ENCODE measurements at regions not wholly inside any gene's neighbourhood (a gene's known extent, or its start where the extent isn't known, plus 50 kb on each side); places are given as distances from the start of the nearest gene placed in this dataset.

DNA sequence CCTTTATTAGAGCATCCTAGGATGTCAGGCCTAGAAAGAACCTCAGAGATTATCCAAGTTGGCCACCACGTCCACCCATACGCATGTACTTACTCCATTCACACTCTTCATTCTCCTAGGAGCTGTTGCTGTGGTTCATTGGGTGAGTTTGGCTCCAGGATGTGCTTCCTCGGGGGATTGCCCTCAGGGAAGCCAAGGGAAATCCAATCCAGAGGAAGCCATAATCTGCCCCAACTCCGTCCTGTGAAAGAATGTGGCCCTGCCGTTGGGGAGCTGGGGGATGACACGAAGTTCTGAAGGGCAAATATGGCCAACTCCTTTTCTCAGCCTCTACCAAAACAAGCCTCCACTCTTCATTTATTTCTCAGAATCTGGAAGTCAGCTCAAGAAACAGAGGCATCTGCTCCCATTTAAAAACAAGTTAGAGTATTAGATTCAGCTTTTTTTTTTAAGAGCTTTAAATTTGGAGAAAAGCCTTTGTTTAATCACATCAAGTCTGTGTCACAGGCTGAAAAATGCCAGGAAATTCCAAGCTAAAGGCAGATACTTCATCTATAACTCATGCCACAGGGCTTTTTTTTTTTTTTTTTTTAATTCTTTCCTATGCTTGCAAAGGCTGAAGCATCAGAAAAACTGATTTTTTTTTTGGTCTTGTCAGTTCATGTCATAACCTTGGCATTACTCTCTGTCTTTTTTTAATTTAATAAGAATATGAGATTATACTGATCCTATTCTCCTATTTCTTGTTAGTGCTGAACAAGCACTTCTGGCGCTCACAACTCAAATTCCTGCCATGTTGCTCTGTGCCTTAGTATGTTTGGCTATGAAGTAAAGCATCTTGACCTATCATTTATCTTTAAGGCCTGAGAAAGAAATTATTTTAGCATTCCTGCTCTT lies 480.9 kb upstream of the MARCKS start:
- H3K4me1 ChIP-seq (ENCODE audit: insufficient read depth, low read length, severe bottlenecking) = no peaks in the 10 kb centered on the region
- H3K79me2 ChIP-seq (ENCODE audit: insufficient read depth, low read length) = no peaks in the 10 kb centered on the region
- H3K27ac ChIP-seq (ENCODE audit: low read depth, low read length, poor library complexity, severe bottlenecking) = no peak overlapping the region
- H3K27me3 ChIP-seq (ENCODE audit: insufficient read depth, low read length) = no peaks in the 10 kb centered on the region
- no peak overlapping the region for H3K4me3 ChIP-seq (ENCODE audit: low read depth, low read length, poor library complexity, severe bottlenecking)
- H2AFZ ChIP-seq (ENCODE audit: low read length) = no peak overlapping the region
- no peaks in the 10 kb centered on the region for H3F3A ChIP-seq (ENCODE audit: insufficient read depth, low read length)
- no peaks in the 10 kb centered on the region for H4K20me1 ChIP-seq (ENCODE audit: insufficient read depth, low read length)
- TF ChIP-seq, protein P1, sequence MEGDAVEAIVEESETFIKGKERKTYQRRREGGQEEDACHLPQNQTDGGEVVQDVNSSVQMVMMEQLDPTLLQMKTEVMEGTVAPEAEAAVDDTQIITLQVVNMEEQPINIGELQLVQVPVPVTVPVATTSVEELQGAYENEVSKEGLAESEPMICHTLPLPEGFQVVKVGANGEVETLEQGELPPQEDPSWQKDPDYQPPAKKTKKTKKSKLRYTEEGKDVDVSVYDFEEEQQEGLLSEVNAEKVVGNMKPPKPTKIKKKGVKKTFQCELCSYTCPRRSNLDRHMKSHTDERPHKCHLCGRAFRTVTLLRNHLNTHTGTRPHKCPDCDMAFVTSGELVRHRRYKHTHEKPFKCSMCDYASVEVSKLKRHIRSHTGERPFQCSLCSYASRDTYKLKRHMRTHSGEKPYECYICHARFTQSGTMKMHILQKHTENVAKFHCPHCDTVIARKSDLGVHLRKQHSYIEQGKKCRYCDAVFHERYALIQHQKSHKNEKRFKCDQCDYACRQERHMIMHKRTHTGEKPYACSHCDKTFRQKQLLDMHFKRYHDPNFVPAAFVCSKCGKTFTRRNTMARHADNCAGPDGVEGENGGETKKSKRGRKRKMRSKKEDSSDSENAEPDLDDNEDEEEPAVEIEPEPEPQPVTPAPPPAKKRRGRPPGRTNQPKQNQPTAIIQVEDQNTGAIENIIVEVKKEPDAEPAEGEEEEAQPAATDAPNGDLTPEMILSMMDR (IDR thresholded peaks at IDR 0.05; ENCODE audit: low read length) = no peak
- no peak for TF ChIP-seq EZH2 (IDR thresholded peaks at IDR 0.05; ENCODE audit: borderline replicate concordance, low read length)
- H3K36me3 ChIP-seq (ENCODE audit: insufficient read depth, low read length) = no peaks in the 10 kb centered on the region
- H3K9me2 ChIP-seq (ENCODE audit: low read depth, low read length) = no peaks in the 10 kb centered on the region
- no peak overlapping the region for H3K4me2 ChIP-seq (ENCODE audit: low read length)
- H3K9me3 ChIP-seq (ENCODE audit: low read length) = no peaks in the 10 kb centered on the region
- H3K9ac ChIP-seq (ENCODE audit: low read length) = no peak overlapping the region

DNA sequence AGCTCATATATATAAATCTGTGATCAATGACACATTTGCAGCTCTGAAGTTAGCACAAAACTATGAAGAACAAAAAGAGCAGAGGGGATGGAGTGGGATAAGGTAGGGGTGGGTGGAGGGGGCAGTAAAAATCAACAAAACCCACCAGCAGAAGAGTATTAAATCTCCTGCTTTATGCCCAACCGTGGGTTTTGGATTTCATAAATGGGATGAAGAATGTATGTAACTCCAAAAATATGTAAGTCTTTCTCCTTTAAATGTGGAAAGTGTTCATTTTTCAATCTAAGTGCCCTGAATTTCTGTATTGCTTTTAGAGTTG lies 480.3 kb upstream of the MARCKS start:
- Histone ChIP-seq H3K27me3 (ENCODE audit: insufficient read depth, low read length) (no peaks in the 10 kb centered on the region), H3K9me2 (ENCODE audit: low read depth, low read length) (no peaks in the 10 kb centered on the region), H3K4me2 (ENCODE audit: low read length) (no peak overlapping the region), H3K4me3 (ENCODE audit: low read depth, low read length, poor library complexity, severe bottlenecking) (no peak overlapping the region), H3K79me2 (ENCODE audit: insufficient read depth, low read length) (no peaks in the 10 kb centered on the region), H3K9ac (ENCODE audit: low read length) (no peak overlapping the region), H4K20me1 (ENCODE audit: insufficient read depth, low read length) (no peaks in the 10 kb centered on the region), H2AFZ (ENCODE audit: low read length) (no peak overlapping the region), H3F3A (ENCODE audit: insufficient read depth, low read length) (no peaks in the 10 kb centered on the region), H3K9me3 (ENCODE audit: low read length) (no peaks in the 10 kb centered on the region), H3K36me3 (ENCODE audit: insufficient read depth, low read length) (no peaks in the 10 kb centered on the region), H3K27ac (ENCODE audit: low read depth, low read length, poor library complexity, severe bottlenecking) (no peak overlapping the region), H3K4me1 (ENCODE audit: insufficient read depth, low read length, severe bottlenecking) (no peaks in the 10 kb centered on the region)
- TF ChIP-seq, protein P1 (IDR thresholded peaks at IDR 0.05; ENCODE audit: low read length) = no peak
- TF ChIP-seq EZH2 (IDR thresholded peaks at IDR 0.05; ENCODE audit: borderline replicate concordance, low read length) = no peak

DNA sequence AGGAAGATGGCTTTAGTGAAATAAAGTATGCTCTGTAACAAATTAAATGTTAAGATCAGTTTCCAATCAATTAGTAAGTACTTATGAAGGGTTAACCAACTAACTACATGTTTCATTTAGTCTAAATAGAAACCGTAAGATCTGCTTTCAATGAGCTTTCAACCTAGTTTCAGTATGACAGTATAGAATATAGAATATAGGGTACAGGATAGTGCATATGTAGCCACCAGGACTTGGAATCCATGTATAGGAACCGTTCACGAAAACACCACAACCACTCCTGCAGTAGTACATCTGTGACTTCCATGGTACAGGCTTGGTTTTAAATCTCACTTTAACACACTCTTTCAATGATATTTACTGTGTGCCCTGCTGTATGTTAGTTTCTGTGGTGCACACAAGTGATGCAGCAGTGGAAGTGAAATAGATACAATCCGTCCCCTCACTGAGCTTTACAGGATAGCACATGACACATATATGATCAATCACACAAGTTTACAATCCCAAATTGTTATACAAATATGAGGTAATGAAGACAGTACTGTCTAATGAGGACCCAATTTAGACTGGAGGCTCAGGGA lies 479.7 kb upstream of the MARCKS start:
- H3K4me1 ChIP-seq (ENCODE audit: insufficient read depth, low read length, severe bottlenecking) = no peaks in the 10 kb centered on the region
- H2AFZ ChIP-seq (ENCODE audit: low read length) = no peak overlapping the region
- H3K9ac ChIP-seq (ENCODE audit: low read length) = no peak overlapping the region
- H3F3A ChIP-seq (ENCODE audit: insufficient read depth, low read length) = no peaks in the 10 kb centered on the region
- H3K27me3 ChIP-seq (ENCODE audit: insufficient read depth, low read length) = no peaks in the 10 kb centered on the region
- no peak overlapping the region for H3K27ac ChIP-seq (ENCODE audit: low read depth, low read length, poor library complexity, severe bottlenecking)
- H3K79me2 ChIP-seq (ENCODE audit: insufficient read depth, low read length) = no peaks in the 10 kb centered on the region
- H3K9me2 ChIP-seq (ENCODE audit: low read depth, low read length) = no peaks in the 10 kb centered on the region
- H3K4me3 ChIP-seq (ENCODE audit: low read depth, low read length, poor library complexity, severe bottlenecking) = no peak overlapping the region
- H3K9me3 ChIP-seq (ENCODE audit: low read length) = no peaks in the 10 kb centered on the region
- TF ChIP-seq EZH2 (IDR thresholded peaks at IDR 0.05; ENCODE audit: borderline replicate concordance, low read length) = no peak
- TF ChIP-seq, protein P1 (IDR thresholded peaks at IDR 0.05; ENCODE audit: low read length) = no peak
- no peak overlapping the region for H3K4me2 ChIP-seq (ENCODE audit: low read length)
- no peaks in the 10 kb centered on the region for H3K36me3 ChIP-seq (ENCODE audit: insufficient read depth, low read length)
- H4K20me1 ChIP-seq (ENCODE audit: insufficient read depth, low read length) = no peaks in the 10 kb centered on the region
